ENCODE measurements at regions not wholly inside any gene's neighbourhood (a gene's known extent, or its start where the extent isn't known, plus 50 kb on each side); places are given as distances from the start of the nearest gene placed in this dataset.

GRCh38 chr14:61875483-61875882 is 113.3 kb downstream of the SNAPC1 start:
- no peak for ATAC-seq
- 100% methylated on average over 1 of the region's 1 CpG for WGBS (ENCODE audit: low lambda C conversion rate)
- no peak for FAIRE-seq
- no peak overlapping the region for H2AFZ ChIP-seq (ENCODE audit: low read length)
- H3K4me1 ChIP-seq (ENCODE audit: insufficient read depth, low read length) = no peaks in the 10 kb centered on the region
- no peak overlapping the region for H3K9ac ChIP-seq (ENCODE audit: insufficient read depth, low read depth, low read length)
- no peak for DNase-seq (ENCODE audit: low spot score)
- H4K20me1 ChIP-seq (ENCODE audit: insufficient read depth, low read length) = no peaks in the 10 kb centered on the region
- BruUV-seq (replicated peaks) = no TSS peak
- H3K4me2 ChIP-seq (ENCODE audit: low read depth, low read length) = no peak overlapping the region
- 0 out of 2 replicates have a peak, but pooled peaks cover under 1% of the 10 kb centered on the region for H3K9me3 ChIP-seq (ENCODE audit: low read length)
- no peak overlapping the region for H3K4me3 ChIP-seq (replicated peaks in 1 of 3; ENCODE audit: insufficient read depth in 1 of 3, low read depth in 2 of 3, low read length in 3 of 3)
- CTCF ChIA-PET (ENCODE audit: low intra/inter-chr PET ratio, low total read pairs) = no interaction called here
- no peaks in the 10 kb centered on the region for H3K36me3 ChIP-seq (replicated peaks in 1 of 2; ENCODE audit: control insufficient read depth in 1 of 2, insufficient read depth in 2 of 2, low read length in 2 of 2)
- H3K79me2 ChIP-seq (ENCODE audit: insufficient read depth, low read length) = no peaks in the 10 kb centered on the region
- intact Hi-C loops (cut with micrococcal nuclease; ENCODE audit: unreplicated experiment) (no loop called here), in situ Hi-C loops (cut with HindIII; ENCODE audit: extremely low pct_ligation_motif_present, low pct_unique_long_range_greater_than_20kb) (no loop called here)
- TF ChIP-seq ZNF549 (CRISPR knock-in tag; IDR thresholded peaks at IDR 0.05) (no peak), ZNF614 (CRISPR knock-in tag; IDR thresholded peaks at IDR 0.05; ENCODE audit: borderline replicate concordance) (no peak)
- POLR2A ChIA-PET = no interaction called here
- peaks cover 0 to 7% of the 10 kb centered on the region in 2 experiments; a peak in 1 of 5 replicates for H3K27me3 ChIP-seq (ENCODE audit: control insufficient read depth in 1 of 2, insufficient read depth in 2 of 2, low read length in 2 of 2)
- H3K27ac ChIP-seq (ENCODE audit: extremely low read length, insufficient read depth, low read length) = no peak overlapping the region

GRCh38 chr14:61876362-61877034 is 114.3 kb downstream of the SNAPC1 start:
- WGBS (ENCODE audit: low lambda C conversion rate) = 48% methylated on average over 8 of the region's 8 CpGs
- Histone ChIP-seq H3K4me1 (ENCODE audit: insufficient read depth, low read length) (no peaks in the 10 kb centered on the region), H3K9ac (ENCODE audit: insufficient read depth, low read depth, low read length) (no peak overlapping the region), H3K79me2 (ENCODE audit: insufficient read depth, low read length) (no peaks in the 10 kb centered on the region), H3K9me3 (ENCODE audit: low read length) (no peaks in the 10 kb centered on the region), H3K4me2 (ENCODE audit: low read depth, low read length) (no peak overlapping the region), H3K36me3 (replicated peaks in 1 of 2; ENCODE audit: control insufficient read depth in 1 of 2, insufficient read depth in 2 of 2, low read length in 2 of 2) (no peaks in the 10 kb centered on the region), H2AFZ (ENCODE audit: low read length) (no peak overlapping the region), H3K27ac (ENCODE audit: extremely low read length, insufficient read depth, low read length) (no peak overlapping the region), H4K20me1 (ENCODE audit: insufficient read depth, low read length) (no peaks in the 10 kb centered on the region), H3K27me3 (ENCODE audit: control insufficient read depth in 1 of 2, insufficient read depth in 2 of 2, low read length in 2 of 2) (peaks cover 0 to 7% of the 10 kb centered on the region in 2 experiments; a peak in 1 of 5 replicates), H3K4me3 (replicated peaks in 1 of 3; ENCODE audit: insufficient read depth in 1 of 3, low read depth in 2 of 3, low read length in 3 of 3) (no peak overlapping the region)
- no peak for DNase-seq (ENCODE audit: low spot score)
- BruUV-seq (replicated peaks) = no TSS peak
- no peak for ATAC-seq
- in situ Hi-C loops (cut with HindIII; ENCODE audit: extremely low pct_ligation_motif_present, low pct_unique_long_range_greater_than_20kb) (no loop called here), intact Hi-C loops (cut with micrococcal nuclease; ENCODE audit: unreplicated experiment) (no loop called here)
- ChIA-PET POLR2A (no interaction called here), CTCF (ENCODE audit: low intra/inter-chr PET ratio, low total read pairs) (no interaction called here)
- TF ChIP-seq ESRRA (CRISPR knock-in tag; IDR thresholded peaks at IDR 0.05; ENCODE audit: low read depth) (no peak), NFE2 (CRISPR knock-in tag; IDR thresholded peaks at IDR 0.05) (no peak)
- FAIRE-seq = no peak

Measured in HepG2 (cell line).